Neural cell (in vitro differentiated cells): ENCODE measurements at regions not wholly inside any gene's neighbourhood (a gene's known extent, or its start where the extent isn't known, plus 50 kb on each side); places are given as distances from the start of the nearest gene placed in this dataset.

ENCODE experiments used
- H2AFZ ChIP-seq: fragments of 200-600, 300-800 bp; sonication (generic), shearing (Covaris generic); 2 replicates; pipeline ENCODE4 v1.6.0; 2014; ENCODE audit warnings: low read depth, mild to moderate bottlenecking, antibody characterized with exemption, low read length, moderate library complexity
- H3F3A ChIP-seq: fragments of 200-600 bp; shearing (Covaris generic); 2 replicates; pipeline ENCODE4 v1.6.1; 2016; ENCODE audit warnings: mild to moderate bottlenecking, moderate library complexity, mixed read lengths, antibody characterized with exemption, low read length; ENCODE audit not compliant: insufficient read depth, poor library complexity, severe bottlenecking
- H3K27ac ChIP-seq: fragments of 200-600, 300-800 bp; sonication (generic), shearing (Covaris generic); 2 replicates; pipeline ENCODE4 v1.5.1; 2014; ENCODE audit warnings: mild to moderate bottlenecking, low read length, moderate library complexity
- H3K27me3 ChIP-seq: fragments of 300-800, 200-600 bp; sonication (generic), shearing (Covaris generic); 2 replicates; pipeline ENCODE4 v1.6.0; 2014; ENCODE audit warnings: mild to moderate bottlenecking, low read depth, low read length, moderate library complexity; ENCODE audit not compliant: insufficient read depth
- H3K36me3 ChIP-seq: fragments of 300-800, 200-600 bp; sonication (generic), shearing (Covaris generic); 2 replicates; pipeline ENCODE4 v1.5.1; 2014; ENCODE audit warnings: mild to moderate bottlenecking, antibody characterized with exemption, low read length, moderate library complexity; ENCODE audit not compliant: insufficient read depth
- H3K4me2 ChIP-seq: fragments of 300-800, 200-600 bp; sonication (generic), shearing (Covaris generic); 2 replicates; pipeline ENCODE4 v1.6.0; 2014; ENCODE audit warnings: mild to moderate bottlenecking, low read length
- H3K4me3 ChIP-seq: fragments of 300-800, 200-600 bp; sonication (generic), shearing (Covaris generic); 2 replicates; pipeline ENCODE4 v1.5.1; 2014; ENCODE audit warnings: mild to moderate bottlenecking, low read length, moderate library complexity
- H3K79me2 ChIP-seq: fragments of 200-600 bp; shearing (Covaris generic); replicated peaks from 2 replicates; pipeline ENCODE4 v1.6.0; 2014; ENCODE audit warnings: mild to moderate bottlenecking, low read length, moderate library complexity; ENCODE audit not compliant: insufficient read depth
- H3K9ac ChIP-seq: fragments of 300-800, 200-600 bp; sonication (generic), shearing (Covaris generic); 2 replicates; pipeline ENCODE4 v1.6.1; 2016; ENCODE audit warnings: mild to moderate bottlenecking, low read length, mixed read lengths
- H3K9me2 ChIP-seq: fragments of 200-600 bp; shearing (Covaris generic); 2 replicates; pipeline ENCODE4 v1.6.1; 2016; ENCODE audit warnings: mild to moderate bottlenecking, low read length, mixed read lengths; ENCODE audit not compliant: insufficient read depth
- H3K9me3 ChIP-seq: fragments of 200-600, 300-800 bp; sonication (generic), shearing (Covaris generic); 2 replicates; pipeline ENCODE4 v1.6.1; 2016; ENCODE audit warnings: mild to moderate bottlenecking, mixed run types, low read length, moderate library complexity, mixed read lengths
- H4K20me1 ChIP-seq: fragments of 200-600 bp; shearing (Covaris generic); 2 replicates; pipeline ENCODE4 v1.6.1; 2016; ENCODE audit warnings: mild to moderate bottlenecking, mixed run types; ENCODE audit not compliant: insufficient read depth
- EP300 ChIP-seq: fragments of 450-650 bp; conservative IDR thresholded peaks from 2 replicates; pipeline ENCODE4 v1.6.1; 2014; ENCODE audit warnings: antibody characterized with exemption, mild to moderate bottlenecking, moderate library complexity; ENCODE audit not compliant: poor library complexity, severe bottlenecking
- EZH2 ChIP-seq: fragments of 200-600, 300-800 bp; shearing (Covaris generic), sonication (generic); IDR thresholded peaks from 2 replicates; pipeline ENCODE4 v1.6.1; 2014; ENCODE audit warnings: antibody characterized with exemption, low read length, borderline replicate concordance, mild to moderate bottlenecking; ENCODE audit not compliant: insufficient read depth, poor library complexity, severe bottlenecking
- MXI1 ChIP-seq: fragments of 450-650 bp; conservative IDR thresholded peaks from 2 replicates; pipeline ENCODE4 v1.6.1; 2014; ENCODE audit warnings: antibody characterized with exemption, mild to moderate bottlenecking; ENCODE audit not compliant: poor library complexity, severe bottlenecking
- POLR2AphosphoS5 ChIP-seq: IDR thresholded peaks from 2 replicates; pipeline ENCODE4 v1.6.1; 2012
- RAD21 ChIP-seq: fragments of 450-650 bp; conservative IDR thresholded peaks from 2 replicates; pipeline ENCODE4 v1.6.1; 2014; ENCODE audit warnings: antibody characterized with exemption, mild to moderate bottlenecking, moderate library complexity
- SMC3 ChIP-seq: fragments of 450-650 bp; conservative IDR thresholded peaks from 2 replicates; pipeline ENCODE4 v1.6.1; 2014; ENCODE audit warnings: antibody characterized with exemption, mild to moderate bottlenecking, moderate library complexity; ENCODE audit not compliant: poor library complexity
- TAF1 ChIP-seq: IDR thresholded peaks from 2 replicates; pipeline ENCODE4 v1.6.1; 2012; ENCODE audit warnings: low read depth
- TF ChIP-seq, protein P1 (sequence below): IDR thresholded peaks from 2 replicates; pipeline ENCODE4 v1.6.1; 2012; ENCODE audit warnings: borderline replicate concordance
- TF ChIP-seq, protein P2 (sequence below): fragments of 450-650 bp; IDR thresholded peaks from 2 replicates; pipeline ENCODE4 v1.5.1; 2014; ENCODE audit warnings: antibody characterized with exemption, mild to moderate bottlenecking, moderate library complexity; ENCODE audit not compliant: poor library complexity, severe bottlenecking

DNA sequence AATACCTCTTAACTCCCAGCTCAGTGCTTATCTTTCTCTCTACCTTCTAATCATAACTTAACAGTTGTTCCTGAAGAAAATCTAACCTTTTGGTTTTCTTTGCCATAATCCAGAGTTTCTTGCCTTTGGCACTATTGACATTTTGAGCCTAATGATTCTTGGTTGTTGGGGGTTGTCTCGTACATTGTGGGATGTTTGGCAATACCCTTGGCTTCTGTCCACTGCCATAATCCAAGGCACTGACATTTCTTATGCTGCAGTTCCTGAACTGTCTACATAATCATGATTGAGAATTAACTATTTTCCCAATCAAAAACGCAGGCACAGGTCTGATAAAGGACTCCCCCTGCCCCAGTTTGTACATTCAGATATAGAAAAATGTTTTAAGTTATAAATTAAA lies 203.2 kb upstream of the MEX3C start:
- no peaks in the 10 kb centered on the region for H3K9me2 ChIP-seq
- H2AFZ ChIP-seq = no peak overlapping the region
- no peak overlapping the region for H3K27ac ChIP-seq
- no peaks in the 10 kb centered on the region for H3K79me2 ChIP-seq
- H3K9me3 ChIP-seq = no peaks in the 10 kb centered on the region
- H3K9ac ChIP-seq = no peak overlapping the region
- no peak overlapping the region for H3K4me3 ChIP-seq
- TF ChIP-seq MXI1 (no peak), EP300 (no peak), TAF1 (no peak), EZH2 (no peak), POLR2AphosphoS5 (no peak), RAD21 (no peak), SMC3 (no peak)
- TF ChIP-seq, protein P1, sequence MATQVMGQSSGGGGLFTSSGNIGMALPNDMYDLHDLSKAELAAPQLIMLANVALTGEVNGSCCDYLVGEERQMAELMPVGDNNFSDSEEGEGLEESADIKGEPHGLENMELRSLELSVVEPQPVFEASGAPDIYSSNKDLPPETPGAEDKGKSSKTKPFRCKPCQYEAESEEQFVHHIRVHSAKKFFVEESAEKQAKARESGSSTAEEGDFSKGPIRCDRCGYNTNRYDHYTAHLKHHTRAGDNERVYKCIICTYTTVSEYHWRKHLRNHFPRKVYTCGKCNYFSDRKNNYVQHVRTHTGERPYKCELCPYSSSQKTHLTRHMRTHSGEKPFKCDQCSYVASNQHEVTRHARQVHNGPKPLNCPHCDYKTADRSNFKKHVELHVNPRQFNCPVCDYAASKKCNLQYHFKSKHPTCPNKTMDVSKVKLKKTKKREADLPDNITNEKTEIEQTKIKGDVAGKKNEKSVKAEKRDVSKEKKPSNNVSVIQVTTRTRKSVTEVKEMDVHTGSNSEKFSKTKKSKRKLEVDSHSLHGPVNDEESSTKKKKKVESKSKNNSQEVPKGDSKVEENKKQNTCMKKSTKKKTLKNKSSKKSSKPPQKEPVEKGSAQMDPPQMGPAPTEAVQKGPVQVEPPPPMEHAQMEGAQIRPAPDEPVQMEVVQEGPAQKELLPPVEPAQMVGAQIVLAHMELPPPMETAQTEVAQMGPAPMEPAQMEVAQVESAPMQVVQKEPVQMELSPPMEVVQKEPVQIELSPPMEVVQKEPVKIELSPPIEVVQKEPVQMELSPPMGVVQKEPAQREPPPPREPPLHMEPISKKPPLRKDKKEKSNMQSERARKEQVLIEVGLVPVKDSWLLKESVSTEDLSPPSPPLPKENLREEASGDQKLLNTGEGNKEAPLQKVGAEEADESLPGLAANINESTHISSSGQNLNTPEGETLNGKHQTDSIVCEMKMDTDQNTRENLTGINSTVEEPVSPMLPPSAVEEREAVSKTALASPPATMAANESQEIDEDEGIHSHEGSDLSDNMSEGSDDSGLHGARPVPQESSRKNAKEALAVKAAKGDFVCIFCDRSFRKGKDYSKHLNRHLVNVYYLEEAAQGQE = no peak
- TF ChIP-seq, protein P2, sequence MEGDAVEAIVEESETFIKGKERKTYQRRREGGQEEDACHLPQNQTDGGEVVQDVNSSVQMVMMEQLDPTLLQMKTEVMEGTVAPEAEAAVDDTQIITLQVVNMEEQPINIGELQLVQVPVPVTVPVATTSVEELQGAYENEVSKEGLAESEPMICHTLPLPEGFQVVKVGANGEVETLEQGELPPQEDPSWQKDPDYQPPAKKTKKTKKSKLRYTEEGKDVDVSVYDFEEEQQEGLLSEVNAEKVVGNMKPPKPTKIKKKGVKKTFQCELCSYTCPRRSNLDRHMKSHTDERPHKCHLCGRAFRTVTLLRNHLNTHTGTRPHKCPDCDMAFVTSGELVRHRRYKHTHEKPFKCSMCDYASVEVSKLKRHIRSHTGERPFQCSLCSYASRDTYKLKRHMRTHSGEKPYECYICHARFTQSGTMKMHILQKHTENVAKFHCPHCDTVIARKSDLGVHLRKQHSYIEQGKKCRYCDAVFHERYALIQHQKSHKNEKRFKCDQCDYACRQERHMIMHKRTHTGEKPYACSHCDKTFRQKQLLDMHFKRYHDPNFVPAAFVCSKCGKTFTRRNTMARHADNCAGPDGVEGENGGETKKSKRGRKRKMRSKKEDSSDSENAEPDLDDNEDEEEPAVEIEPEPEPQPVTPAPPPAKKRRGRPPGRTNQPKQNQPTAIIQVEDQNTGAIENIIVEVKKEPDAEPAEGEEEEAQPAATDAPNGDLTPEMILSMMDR = no peak
- no peaks in the 10 kb centered on the region for H3F3A ChIP-seq
- no peaks in the 10 kb centered on the region for H4K20me1 ChIP-seq
- no peaks in the 10 kb centered on the region for H3K36me3 ChIP-seq
- no peak overlapping the region for H3K4me2 ChIP-seq
- no peaks in the 10 kb centered on the region for H3K27me3 ChIP-seq

DNA sequence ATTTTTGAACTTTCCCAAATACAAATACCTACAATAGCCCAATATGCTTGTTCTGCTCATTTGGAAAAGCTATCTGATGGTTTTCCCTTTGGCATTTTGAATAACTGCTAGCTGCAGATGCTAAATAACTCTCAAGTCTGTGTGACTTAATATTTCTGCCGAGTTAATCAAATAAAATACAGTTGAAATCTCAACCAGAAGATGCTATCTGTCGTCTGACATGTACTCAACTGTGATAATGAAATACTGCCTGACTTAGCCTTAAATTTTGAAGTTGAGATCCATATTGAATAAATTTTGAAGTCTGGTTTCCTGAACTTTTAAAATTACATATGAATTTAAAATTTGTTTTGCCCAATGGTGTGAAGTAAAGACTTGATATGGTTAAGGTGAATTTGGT lies 204.4 kb upstream of the MEX3C start:
- no peak overlapping the region for H3K4me3 ChIP-seq
- H3K27ac ChIP-seq = no peak overlapping the region
- no peak overlapping the region for H2AFZ ChIP-seq
- H3K79me2 ChIP-seq = no peaks in the 10 kb centered on the region
- no peaks in the 10 kb centered on the region for H3K36me3 ChIP-seq
- no peaks in the 10 kb centered on the region for H4K20me1 ChIP-seq
- H3K4me2 ChIP-seq = no peak overlapping the region
- H3K9me2 ChIP-seq = no peaks in the 10 kb centered on the region
- no peak overlapping the region for H3K9ac ChIP-seq
- H3K27me3 ChIP-seq = no peaks in the 10 kb centered on the region
- no peaks in the 10 kb centered on the region for H3K9me3 ChIP-seq
- no peaks in the 10 kb centered on the region for H3F3A ChIP-seq
- TF ChIP-seq TAF1 (no peak), RAD21 (no peak), EP300 (no peak)
- TF ChIP-seq, protein P2 = no peak
